Hepatocyte (in vitro differentiated cells): ENCODE measurements at regions not wholly inside any gene's neighbourhood (a gene's known extent, or its start where the extent isn't known, plus 50 kb on each side); places are given as distances from the start of the nearest gene placed in this dataset.

Source experiments
- CTCF ChIP-seq: fragments of 200-600 bp; sonication (generic); IDR thresholded peaks from 2 replicates; pipeline ENCODE4 v1.5.1; 2016; ENCODE audit warnings: antibody characterized with exemption, mild to moderate bottlenecking; ENCODE audit not compliant: poor library complexity
- EZH2 ChIP-seq: fragments of 200-600 bp; sonication (generic); IDR thresholded peaks from 2 replicates; pipeline ENCODE4 v1.6.1; 2016; ENCODE audit warnings: antibody characterized with exemption, mild to moderate bottlenecking, borderline replicate concordance
- EZH2phosphoT487 ChIP-seq: fragments of 200-600 bp; sonication (generic); IDR thresholded peaks from one replicate; pipeline ENCODE4 v1.6.1; 2018; ENCODE audit warnings: antibody characterized with exemption, mild to moderate bottlenecking, low read depth, moderate library complexity; ENCODE audit not compliant: unreplicated experiment, severe bottlenecking

- peak; percentile 58 for TF ChIP-seq CTCF
- no peak for TF ChIP-seq EZH2
- no peak for TF ChIP-seq EZH2phosphoT487
Measured at GRCh38 chr14:21987937-21988336, 314.3 kb upstream of the OR4E1 start.
